Hepatocyte (in vitro differentiated cells): ENCODE measurements at regions not wholly inside any gene's neighbourhood (a gene's known extent, or its start where the extent isn't known, plus 50 kb on each side); places are given as distances from the start of the nearest gene placed in this dataset.

Source experiments
- CTCF ChIP-seq: fragments of 200-600 bp; sonication (generic); IDR thresholded peaks from 2 replicates; pipeline ENCODE4 v1.5.1; 2016; ENCODE audit warnings: antibody characterized with exemption, mild to moderate bottlenecking; ENCODE audit not compliant: poor library complexity
- EZH2phosphoT487 ChIP-seq: fragments of 200-600 bp; sonication (generic); IDR thresholded peaks from one replicate; pipeline ENCODE4 v1.6.1; 2018; ENCODE audit warnings: antibody characterized with exemption, mild to moderate bottlenecking, low read depth, moderate library complexity; ENCODE audit not compliant: unreplicated experiment, severe bottlenecking

- no peak for TF ChIP-seq CTCF
- TF ChIP-seq EZH2phosphoT487: no peak
These were observed 417.9 kb upstream of the C16orf82 start for GRCh38 chr16:26648851-26649250.
